Right cardiac atrium (tissue), 5 donors: ENCODE measurements at regions not wholly inside any gene's neighbourhood (a gene's known extent, or its start where the extent isn't known, plus 50 kb on each side); places are given as distances from the start of the nearest gene placed in this dataset.

Experiments used
- ATAC-seq, 2 donors: fragments of 200-7000 bp; cut with Tn5 transposase; one replicate each; pipeline versions ENCODE4 v1.8.0 to v1.9.1; 2020; ENCODE audit warnings: moderate library complexity in 2 of 2, mild to moderate bottlenecking in 1 of 2
- DNase-seq, 3 donors: peaks; one replicate each; pipeline ENCODE4 v3.0.0-alpha.2; 2020
- H3K27ac ChIP-seq: one replicate; pipeline ENCODE4 v1.5.1; 2013; ENCODE audit warnings: mild to moderate bottlenecking, low read length, control low read depth, moderate library complexity
- H3K27me3 ChIP-seq: one replicate; pipeline ENCODE4 v1.6.1; 2013; ENCODE audit not compliant: control insufficient read depth, insufficient read depth
- H3K4me1 ChIP-seq: one replicate; pipeline ENCODE4 v1.6.1; 2013; ENCODE audit warnings: low read length; ENCODE audit not compliant: control insufficient read depth, insufficient read depth
- H3K4me3 ChIP-seq: one replicate; pipeline ENCODE4 v1.5.1; 2013; ENCODE audit warnings: low read length, control low read depth
- H3K9me3 ChIP-seq: one replicate; pipeline ENCODE4 v1.6.1; 2013; ENCODE audit warnings: low read length; ENCODE audit not compliant: control insufficient read depth
- WGBS: extraction: QIAGEN DNeasy Blood & Tissue Kit; methylation state at CpG from one replicate; pipeline ENCODE4 v1.1.7; 2013; 5-methylcytosine and 5-hydroxymethylcytosine counted together
- intact Hi-C, 4 donors: fragments of 100-400 bp; cut with DNase I; formaldehyde crosslinking; loops; one replicate each; pipeline versions ENCODE4 v1.11.0 to v1.14.0; 2022 to 2023
- donor health status: healthy with polysubstance abuse.
- donor health status: DM: no; HTN: yes; CAD: no.
- donor health status: DM: no; HTN: no; CAD: no.
- donor health status: DM: no; HTN: yes; CAD: no; lungs with severe emphysema.
- donor health status: DM: yes; HTN: yes; CAD: no.

- H3K27ac ChIP-seq, result no peak overlapping the region
- no peaks in the 10 kb centered on the region for H3K4me1 ChIP-seq
- DNase-seq (no peak), ATAC-seq (no peak)
- WGBS, result 92% methylated on average over 2 of the region's 2 CpGs
- H3K9me3 ChIP-seq, result no peaks in the 10 kb centered on the region
- no peak overlapping the region for H3K4me3 ChIP-seq
- H3K27me3 ChIP-seq, result no peaks in the 10 kb centered on the region
- intact Hi-C loops, result no loop called here
Measured at GRCh38 chr1:239678181-239678580, 291.8 kb downstream of the CHRM3 start.

- WGBS, result 47% methylated on average over 3 of the region's 3 CpGs
- intact Hi-C loops, result no loop called here
- no peaks in the 10 kb centered on the region for H3K27me3 ChIP-seq
- no peaks in the 10 kb centered on the region for H3K4me1 ChIP-seq
- no peak overlapping the region for H3K27ac ChIP-seq
- DNase-seq, result no peak
- ATAC-seq, result no peak
- H3K4me3 ChIP-seq, result no peak overlapping the region
- no peaks in the 10 kb centered on the region for H3K9me3 ChIP-seq
Measured at GRCh38 chr1:239682046-239682445, 295.7 kb downstream of the CHRM3 start.

DNA sequence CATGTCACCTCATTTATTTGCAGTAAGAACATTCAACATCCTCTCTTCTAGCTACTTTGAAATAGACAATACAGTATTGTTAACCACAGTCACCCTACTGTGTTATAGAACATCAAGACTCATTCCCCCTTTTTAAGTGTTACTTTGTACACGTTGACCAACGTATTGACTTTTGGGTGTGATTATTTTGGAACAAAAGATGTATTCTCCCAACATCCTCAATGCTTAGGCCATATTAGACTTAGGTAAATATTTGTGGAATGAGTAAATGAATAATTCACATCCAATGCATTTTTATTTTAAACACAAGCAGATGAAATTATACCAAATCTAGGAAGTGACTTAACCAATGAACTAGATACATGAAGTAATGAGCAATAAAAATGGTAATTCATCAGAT lies 296.6 kb downstream of the CHRM3 start:
- 80% methylated on average over 2 of the region's 2 CpGs for WGBS
- Histone ChIP-seq H3K27ac (no peak overlapping the region), H3K27me3 (no peaks in the 10 kb centered on the region), H3K4me3 (no peak overlapping the region), H3K4me1 (no peaks in the 10 kb centered on the region), H3K9me3 (no peaks in the 10 kb centered on the region)
- intact Hi-C loops, result no loop called here
- ATAC-seq (no peak), DNase-seq (no peak)

- Histone ChIP-seq H3K27ac (no peak overlapping the region), H3K27me3 (no peaks in the 10 kb centered on the region), H3K9me3 (no peaks in the 10 kb centered on the region), H3K4me1 (no peaks in the 10 kb centered on the region), H3K4me3 (no peak overlapping the region)
- no peak for ATAC-seq
- 89% methylated on average over 2 of the region's 2 CpGs for WGBS
- intact Hi-C loops, result no loop called here
- DNase-seq, result no peak
Measured at GRCh38 chr1:239686386-239686785, 300.0 kb downstream of the CHRM3 start.

GRCh38 chr1:239696317-239696716 lies 309.9 kb downstream of the CHRM3 start:
- H3K27ac ChIP-seq, result no peak overlapping the region
- WGBS, result 93% methylated on average over 2 of the region's 2 CpGs
- no peak for DNase-seq
- no peaks in the 10 kb centered on the region for H3K4me1 ChIP-seq
- intact Hi-C loops, result no loop called here
- ATAC-seq, result no peak
- no peaks in the 10 kb centered on the region for H3K9me3 ChIP-seq
- H3K4me3 ChIP-seq, result no peak overlapping the region
- no peaks in the 10 kb centered on the region for H3K27me3 ChIP-seq

GRCh38 chr1:239700667-239701066 lies 314.3 kb downstream of the CHRM3 start:
- DNase-seq (no peak), ATAC-seq (no peak)
- H3K4me1 ChIP-seq, result no peaks in the 10 kb centered on the region
- H3K27me3 ChIP-seq, result no peaks in the 10 kb centered on the region
- WGBS, result 61% methylated on average over 6 of the region's 6 CpGs
- no peaks in the 10 kb centered on the region for H3K9me3 ChIP-seq
- H3K27ac ChIP-seq, result no peak overlapping the region
- no peak overlapping the region for H3K4me3 ChIP-seq
- intact Hi-C loops, result no loop called here

DNA sequence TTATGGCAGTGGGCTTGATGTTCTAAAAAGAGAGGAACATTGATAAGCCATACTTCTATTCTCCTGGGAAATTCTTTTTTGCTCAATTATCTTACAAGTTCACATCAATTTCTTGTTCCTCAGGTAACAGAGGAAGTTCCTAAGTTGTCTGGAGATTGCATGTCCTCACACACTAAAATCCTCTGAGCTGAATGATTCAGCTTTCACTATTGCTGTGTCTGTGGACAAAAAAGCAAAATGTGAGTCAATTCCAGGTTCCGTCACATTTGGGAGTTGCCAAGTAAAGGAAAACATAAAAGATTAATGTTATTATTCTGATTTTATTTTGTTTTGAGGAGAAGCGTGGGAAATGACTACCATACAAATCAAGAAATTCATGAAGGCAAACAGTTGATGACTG lies 316.7 kb downstream of the CHRM3 start:
- ATAC-seq (no peak), DNase-seq (no peak)
- Histone ChIP-seq H3K27ac (no peak overlapping the region), H3K27me3 (no peaks in the 10 kb centered on the region), H3K4me3 (no peak overlapping the region), H3K4me1 (no peaks in the 10 kb centered on the region), H3K9me3 (no peaks in the 10 kb centered on the region)
- intact Hi-C loops, result no loop called here
- 86% methylated on average over 2 of the region's 2 CpGs for WGBS

DNA sequence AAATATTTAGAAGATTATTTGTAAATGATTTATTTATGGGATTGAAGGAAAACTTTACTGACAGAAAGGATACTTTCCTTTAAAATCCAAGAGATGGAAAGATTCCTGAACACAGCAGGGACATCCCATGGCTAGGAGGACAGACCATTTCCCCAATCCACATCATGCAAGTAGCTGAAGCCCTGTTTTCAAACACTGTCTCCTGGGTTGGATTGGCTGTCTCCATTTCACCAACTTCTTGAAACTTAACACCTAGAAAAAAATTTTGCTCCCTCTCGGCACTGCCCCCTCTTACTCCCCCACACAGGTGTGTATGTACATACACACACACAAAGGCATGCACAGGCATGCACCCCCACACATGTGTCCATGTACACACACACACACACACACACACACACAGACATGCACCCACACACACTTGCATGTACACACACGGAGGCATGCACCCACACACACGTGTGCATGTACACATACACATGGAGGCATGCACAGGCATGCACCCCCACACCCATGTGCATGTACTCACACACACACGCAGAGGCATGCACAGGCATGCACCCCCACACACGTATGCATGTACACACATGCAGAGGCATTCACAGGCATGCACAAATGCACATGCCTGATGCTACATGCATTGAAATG lies 320.0 kb downstream of the CHRM3 start:
- ATAC-seq (no peak), DNase-seq (peak in 1 of 3 donors; percentile 6)
- Histone ChIP-seq H3K27ac (no peak overlapping the region), H3K4me1 (no peaks in the 10 kb centered on the region), H3K4me3 (no peak overlapping the region), H3K9me3 (no peaks in the 10 kb centered on the region), H3K27me3 (no peaks in the 10 kb centered on the region)
- WGBS, result 84% methylated on average over 5 of the region's 5 CpGs
- intact Hi-C loops, result no loop called here

- intact Hi-C loops, result no loop called here
Measured at GRCh38 chr1:239707615-239708014, 321.2 kb downstream of the CHRM3 start.

DNA sequence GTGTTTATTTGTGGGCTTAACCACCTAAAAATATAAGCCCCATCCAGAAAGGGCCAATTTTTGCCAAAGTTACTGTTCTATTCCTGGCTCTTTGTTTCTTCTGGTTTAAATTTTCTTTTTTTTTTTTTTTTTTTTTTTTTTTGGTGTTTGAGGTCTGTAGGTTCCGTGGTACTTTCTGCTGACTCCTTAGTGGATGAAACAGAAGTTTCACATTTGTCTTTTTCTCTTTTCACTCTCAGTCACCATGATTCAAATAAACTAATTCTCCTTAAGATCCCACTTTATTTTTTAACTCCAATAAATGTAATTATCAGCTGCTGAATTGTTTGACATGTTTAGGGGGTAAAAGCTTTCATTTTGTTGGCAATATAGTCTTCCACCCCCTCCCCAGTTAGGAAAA lies 322.3 kb downstream of the CHRM3 start:
- no peaks in the 10 kb centered on the region for H3K27me3 ChIP-seq
- no peak overlapping the region for H3K27ac ChIP-seq
- no peak for ATAC-seq
- DNase-seq, result no peak
- no peak overlapping the region for H3K4me3 ChIP-seq
- no peaks in the 10 kb centered on the region for H3K9me3 ChIP-seq
- 84% methylated on average over 1 of the region's 1 CpG for WGBS
- H3K4me1 ChIP-seq, result no peaks in the 10 kb centered on the region
- intact Hi-C loops, result no loop called here

More at GRCh38 chr1:239707615-239708014, 321.2 kb downstream of the CHRM3 start:
- ATAC-seq (no peak), DNase-seq (no peak)
- Histone ChIP-seq H3K9me3 (no peaks in the 10 kb centered on the region), H3K27ac (no peak overlapping the region), H3K4me3 (no peak overlapping the region), H3K4me1 (no peaks in the 10 kb centered on the region), H3K27me3 (no peaks in the 10 kb centered on the region)

DNA sequence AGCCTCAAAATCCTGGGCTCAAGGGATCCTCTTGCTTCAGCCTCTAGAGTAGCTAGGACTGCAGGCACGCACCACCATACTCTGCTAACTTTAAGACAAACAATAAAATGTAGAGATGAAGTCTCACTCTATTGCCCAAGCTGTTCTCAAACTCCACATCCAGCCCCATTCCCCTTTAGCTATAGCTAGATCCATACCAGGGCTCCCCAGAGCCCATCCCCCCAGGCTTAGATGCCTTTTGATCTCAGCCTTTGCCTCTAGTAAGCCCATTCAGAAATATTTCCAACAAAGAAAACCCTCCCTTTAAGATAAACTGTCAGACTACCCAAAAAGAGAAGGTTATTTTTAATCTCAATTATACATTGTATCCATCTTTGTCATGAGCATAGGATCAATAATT lies 325.4 kb downstream of the CHRM3 start:
- intact Hi-C loops, result no loop called here
- no peaks in the 10 kb centered on the region for H3K27me3 ChIP-seq
- no peak overlapping the region for H3K27ac ChIP-seq
- no peaks in the 10 kb centered on the region for H3K9me3 ChIP-seq
- no peaks in the 10 kb centered on the region for H3K4me1 ChIP-seq
- DNase-seq, result no peak
- no peak for ATAC-seq
- no peak overlapping the region for H3K4me3 ChIP-seq
- WGBS, result 100% methylated on average over 1 of the region's 1 CpG
